Neuron (in vitro differentiated cells): ENCODE measurements at regions not wholly inside any gene's neighbourhood (a gene's known extent, or its start where the extent isn't known, plus 50 kb on each side); places are given as distances from the start of the nearest gene placed in this dataset.

Source experiments
- H2AFZ ChIP-seq: one replicate; pipeline ENCODE4 v1.6.1; 2013; ENCODE audit warnings: low read depth, mild to moderate bottlenecking, inconsistent platforms, low read length, moderate library complexity
- H3K27me3 ChIP-seq: one replicate; pipeline ENCODE4 v1.6.1; 2013; ENCODE audit warnings: low read length; ENCODE audit not compliant: insufficient read depth
- H3K36me3 ChIP-seq: one replicate; pipeline ENCODE4 v1.6.1; 2013; ENCODE audit warnings: low read length; ENCODE audit not compliant: insufficient read depth
- H3K4me1 ChIP-seq: one replicate; pipeline ENCODE4 v1.6.1; 2013; ENCODE audit warnings: low read length; ENCODE audit not compliant: insufficient read depth
- H3K4me3 ChIP-seq: 2 replicates; pipeline ENCODE4 v1.5.1; 2013; ENCODE audit warnings: mild to moderate bottlenecking, low read length, moderate library complexity
- H3K9me3 ChIP-seq: one replicate; pipeline ENCODE4 v1.6.1; 2013; ENCODE audit warnings: low read length

DNA sequence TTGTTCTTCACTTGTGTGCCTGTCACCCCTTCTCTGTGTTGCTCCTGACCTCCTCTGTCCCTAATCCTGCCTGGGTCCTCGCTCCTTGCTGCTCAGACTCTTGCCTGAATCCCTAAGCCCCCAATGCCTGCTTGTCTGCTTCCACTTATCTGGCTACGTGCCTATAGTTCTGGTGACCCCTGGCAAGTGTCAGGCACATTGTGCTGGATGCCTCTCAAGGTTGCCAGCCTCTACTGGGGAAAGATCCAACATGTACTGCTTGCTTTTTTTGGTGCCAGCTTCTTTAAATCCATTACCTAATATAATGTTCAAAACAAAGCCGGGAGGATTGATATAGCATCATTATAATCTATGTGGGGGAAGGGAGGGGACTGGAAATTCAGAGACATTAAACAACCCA, 448.0 kb upstream of the CCDC196 start:
- no peaks in the 10 kb centered on the region for H3K27me3 ChIP-seq
- no peaks in the 10 kb centered on the region for H3K36me3 ChIP-seq
- H3K4me3 ChIP-seq = no peak overlapping the region
- H3K4me1 ChIP-seq = no peaks in the 10 kb centered on the region
- no peak overlapping the region for H2AFZ ChIP-seq
- no peaks in the 10 kb centered on the region for H3K9me3 ChIP-seq

DNA sequence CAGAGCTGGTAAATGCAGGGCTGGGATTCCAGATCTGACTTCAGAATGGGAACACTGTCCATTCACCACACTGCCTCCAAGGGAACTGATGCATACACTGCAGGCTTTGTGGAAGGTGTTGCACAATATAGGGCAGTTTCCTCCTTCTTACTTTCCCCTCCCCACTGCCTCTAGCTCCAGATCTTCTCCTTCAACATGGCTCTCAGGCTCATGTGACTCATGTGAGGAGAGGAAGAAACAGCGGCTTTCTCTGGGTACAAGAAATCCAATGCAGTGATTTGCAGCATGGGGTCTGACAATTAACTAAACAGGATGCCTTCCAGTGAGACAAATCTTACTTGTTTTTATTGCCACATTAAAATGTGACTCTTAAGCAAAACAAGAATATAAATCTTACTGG, 447.6 kb upstream of the CCDC196 start:
- Histone ChIP-seq H3K36me3 (no peaks in the 10 kb centered on the region), H3K4me3 (no peak overlapping the region), H2AFZ (no peak overlapping the region), H3K27me3 (no peaks in the 10 kb centered on the region), H3K9me3 (no peaks in the 10 kb centered on the region), H3K4me1 (no peaks in the 10 kb centered on the region)

DNA sequence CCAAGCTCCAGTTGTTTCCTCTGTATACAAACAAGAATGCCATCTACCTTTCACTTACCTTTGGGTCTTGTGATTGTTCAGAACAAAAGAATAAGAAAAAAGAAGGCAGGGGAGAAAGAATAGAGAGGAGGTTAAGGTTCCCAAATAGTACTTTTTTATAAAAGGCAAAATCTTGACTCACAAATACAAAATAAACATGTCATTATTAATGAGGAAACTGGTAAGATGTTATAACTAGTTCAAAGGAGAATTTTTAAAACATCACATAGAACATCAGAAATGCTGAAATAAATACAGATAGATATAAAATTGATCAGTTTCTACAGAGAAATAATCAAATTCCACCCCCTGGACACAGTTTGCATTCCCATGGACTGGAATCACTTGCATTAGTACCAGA, 446.7 kb upstream of the CCDC196 start:
- Histone ChIP-seq H3K4me3 (no peak overlapping the region), H2AFZ (no peak overlapping the region), H3K27me3 (no peaks in the 10 kb centered on the region), H3K4me1 (no peaks in the 10 kb centered on the region), H3K9me3 (no peaks in the 10 kb centered on the region), H3K36me3 (no peaks in the 10 kb centered on the region)

DNA sequence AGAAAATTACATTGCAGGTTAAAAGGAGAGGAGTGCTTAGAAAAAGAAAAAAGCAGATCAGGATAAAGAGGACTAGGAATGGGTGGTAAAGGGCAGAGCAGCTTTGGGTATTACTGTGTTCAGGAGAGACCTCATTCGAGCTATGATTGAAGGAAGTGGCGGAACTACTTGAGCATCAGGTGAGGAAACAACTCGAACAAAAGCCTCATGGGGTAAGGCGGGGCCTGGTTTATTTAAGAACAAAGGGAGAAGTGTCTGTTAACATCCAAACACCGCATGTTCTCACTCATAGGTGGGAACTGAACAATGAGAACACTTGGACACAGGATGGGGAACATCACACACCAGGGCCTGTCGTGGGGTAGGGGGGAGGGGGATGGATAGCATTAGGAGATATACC, 444.6 kb upstream of the CCDC196 start:
- H3K4me3 ChIP-seq = no peak overlapping the region
- H3K9me3 ChIP-seq = no peaks in the 10 kb centered on the region
- H2AFZ ChIP-seq = no peak overlapping the region
- no peaks in the 10 kb centered on the region for H3K4me1 ChIP-seq
- H3K36me3 ChIP-seq = no peaks in the 10 kb centered on the region
- H3K27me3 ChIP-seq = no peaks in the 10 kb centered on the region

DNA sequence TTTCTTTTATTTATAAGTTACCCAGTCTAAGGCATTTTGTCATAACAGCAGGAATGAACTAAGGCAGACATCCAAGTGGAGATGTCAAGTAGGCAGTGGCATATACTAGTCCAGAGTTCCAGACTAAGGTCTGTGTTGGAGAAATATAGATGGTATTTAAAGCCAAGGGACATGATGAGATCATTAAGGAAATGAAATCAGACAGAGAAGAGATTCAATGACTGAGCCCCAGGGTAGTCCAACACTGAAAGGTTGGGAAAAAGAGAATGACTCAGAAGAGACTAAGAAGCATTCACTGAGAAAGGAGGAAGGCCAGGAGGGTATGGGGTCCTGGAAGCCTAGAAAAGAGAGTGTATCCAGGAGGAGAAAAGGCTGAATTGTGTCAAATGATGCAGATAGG, 442.2 kb upstream of the CCDC196 start:
- Histone ChIP-seq H3K9me3 (no peaks in the 10 kb centered on the region), H3K4me1 (no peaks in the 10 kb centered on the region), H3K27me3 (no peaks in the 10 kb centered on the region), H3K36me3 (no peaks in the 10 kb centered on the region), H3K4me3 (no peak overlapping the region), H2AFZ (no peak overlapping the region)

DNA sequence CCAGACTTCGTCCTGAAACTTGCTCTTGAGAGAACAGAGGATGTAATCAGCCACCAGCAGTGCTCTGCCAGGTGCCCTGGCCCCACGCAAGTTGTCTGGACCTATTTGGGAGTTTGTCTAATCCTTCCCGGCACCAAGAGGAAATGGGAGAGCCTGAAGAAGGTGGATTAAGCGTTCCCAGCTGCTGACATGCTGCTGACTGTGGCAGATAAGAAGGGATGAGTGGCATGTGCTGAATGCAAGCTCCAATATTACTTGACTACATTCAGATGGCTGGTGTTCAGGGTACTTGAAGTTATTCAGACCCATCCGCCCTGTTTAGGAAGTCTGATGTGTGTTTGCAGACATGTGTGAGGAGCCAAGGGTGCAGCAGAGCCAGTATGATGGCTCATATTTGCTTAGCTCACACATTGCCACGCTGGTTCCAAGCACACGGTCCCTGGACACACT, 440.6 kb upstream of the CCDC196 start:
- H3K9me3 ChIP-seq = no peaks in the 10 kb centered on the region
- no peaks in the 10 kb centered on the region for H3K36me3 ChIP-seq
- H3K27me3 ChIP-seq = no peaks in the 10 kb centered on the region

DNA sequence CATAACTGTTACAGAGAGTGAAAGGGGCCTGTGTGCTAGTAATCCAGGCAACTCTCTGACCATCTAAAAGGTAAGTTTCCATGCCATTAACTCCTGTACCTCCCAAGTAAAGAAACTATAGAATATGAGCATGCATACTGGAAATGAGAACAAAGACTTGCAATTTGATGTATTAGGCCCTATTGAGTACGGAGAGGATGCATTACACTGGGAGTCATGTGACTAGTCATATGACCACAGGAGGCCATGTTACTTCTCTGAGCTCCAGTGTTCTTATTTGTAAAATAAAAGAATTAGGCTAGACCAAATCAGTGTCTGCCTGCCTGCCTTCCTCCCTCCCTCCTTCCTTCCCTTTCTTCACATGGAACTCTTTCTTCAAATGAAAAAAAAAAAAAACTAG, 440.1 kb upstream of the CCDC196 start:
- H3K4me1 ChIP-seq = no peaks in the 10 kb centered on the region
- H2AFZ ChIP-seq = no peak overlapping the region
- H3K9me3 ChIP-seq = no peaks in the 10 kb centered on the region
- H3K36me3 ChIP-seq = no peaks in the 10 kb centered on the region
- no peak overlapping the region for H3K4me3 ChIP-seq
- H3K27me3 ChIP-seq = no peaks in the 10 kb centered on the region

More for the DNA sequence above, 440.6 kb upstream of the CCDC196 start:
- Histone ChIP-seq H3K4me1 (no peaks in the 10 kb centered on the region), H3K4me3 (no peak overlapping the region), H2AFZ (no peak overlapping the region)

DNA sequence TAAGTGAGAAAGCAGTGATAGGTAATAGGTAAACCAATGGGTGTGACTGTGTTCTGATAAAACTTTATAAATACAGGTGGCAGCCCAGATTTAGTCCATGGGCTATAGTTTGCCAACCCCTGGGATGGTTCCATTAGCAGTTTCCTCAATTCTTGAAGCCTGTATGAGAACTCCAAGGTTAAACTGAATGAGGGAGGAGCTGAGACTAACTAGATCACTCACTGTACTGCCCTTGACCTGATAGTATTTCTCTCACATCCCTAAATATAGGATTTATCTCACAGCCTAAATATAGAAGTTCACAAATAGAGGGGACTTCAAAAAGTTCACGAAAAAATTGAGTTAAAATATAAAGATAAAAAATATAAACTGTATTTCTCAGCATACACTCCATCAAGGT, 439.6 kb upstream of the CCDC196 start:
- no peak overlapping the region for H3K4me3 ChIP-seq
- H3K27me3 ChIP-seq = no peaks in the 10 kb centered on the region
- no peaks in the 10 kb centered on the region for H3K9me3 ChIP-seq
- no peaks in the 10 kb centered on the region for H3K4me1 ChIP-seq
- no peak overlapping the region for H2AFZ ChIP-seq
- H3K36me3 ChIP-seq = no peaks in the 10 kb centered on the region

DNA sequence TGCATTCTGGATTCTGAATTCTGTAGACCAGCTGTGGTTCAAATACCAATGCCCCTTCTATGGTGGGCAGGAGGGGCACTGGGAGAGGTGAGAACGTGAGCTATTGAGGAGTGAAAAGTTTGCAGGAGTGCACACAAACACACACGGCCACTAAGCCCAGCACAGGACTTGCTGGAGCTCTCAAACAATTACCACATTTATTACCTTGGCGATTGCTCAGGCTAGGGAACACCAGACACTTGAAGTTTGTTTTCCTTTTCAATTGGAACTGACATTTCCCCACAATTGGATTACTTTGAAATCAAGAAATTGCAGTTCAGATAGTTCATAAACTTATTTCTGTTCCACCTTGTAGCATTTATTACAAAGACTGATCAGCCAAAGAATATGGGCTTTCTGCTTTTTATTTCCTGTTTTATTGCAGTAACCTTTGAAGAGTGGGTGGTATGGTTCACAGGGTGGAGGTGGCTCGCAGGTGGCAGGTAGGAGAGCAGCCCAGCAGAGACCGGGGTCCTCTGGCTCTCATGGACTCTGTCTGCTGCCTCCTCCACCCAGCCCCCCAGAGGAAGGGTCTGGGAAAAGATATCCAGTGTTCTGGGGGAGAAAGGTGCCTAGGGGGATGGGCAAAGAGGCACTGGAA, 429.8 kb upstream of the CCDC196 start:
- Histone ChIP-seq H3K9me3 (no peaks in the 10 kb centered on the region), H3K27me3 (no peaks in the 10 kb centered on the region), H3K4me3 (no peak overlapping the region), H3K36me3 (no peaks in the 10 kb centered on the region), H3K4me1 (no peaks in the 10 kb centered on the region), H2AFZ (no peak overlapping the region)

DNA sequence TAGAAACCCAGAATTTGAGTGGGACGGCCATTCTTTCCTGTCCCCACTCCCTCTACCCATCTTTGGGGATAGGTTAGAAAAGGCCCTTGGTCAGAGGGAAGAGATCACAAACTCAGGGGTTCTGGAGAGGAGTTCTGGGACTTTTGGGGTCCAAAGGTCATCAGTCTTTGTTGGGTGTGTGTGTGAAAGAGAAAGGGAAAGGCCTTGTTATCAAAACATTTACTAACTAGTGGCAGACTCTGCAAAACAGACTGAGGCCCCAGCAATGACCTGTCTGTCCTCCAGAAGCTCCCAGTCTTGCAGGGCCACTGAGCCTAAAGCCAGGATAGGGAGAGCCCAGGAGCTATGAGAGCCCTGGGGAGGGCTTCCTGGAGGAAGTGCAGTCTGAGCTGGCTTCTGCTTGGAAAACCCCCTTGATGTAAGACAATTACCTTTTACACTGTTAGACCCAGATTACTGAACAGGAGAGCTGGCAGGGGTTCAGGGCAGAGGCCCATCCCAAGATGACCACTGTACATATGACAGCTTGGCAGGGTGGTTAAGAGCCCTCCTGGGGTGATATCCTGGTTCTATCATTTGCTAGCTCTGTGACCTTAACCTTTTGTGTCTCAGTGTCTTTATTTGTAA, 429.1 kb upstream of the CCDC196 start:
- H3K27me3 ChIP-seq = no peaks in the 10 kb centered on the region
- H3K9me3 ChIP-seq = no peaks in the 10 kb centered on the region
- no peak overlapping the region for H3K4me3 ChIP-seq
- no peak overlapping the region for H2AFZ ChIP-seq
- H3K36me3 ChIP-seq = no peaks in the 10 kb centered on the region
- no peaks in the 10 kb centered on the region for H3K4me1 ChIP-seq

DNA sequence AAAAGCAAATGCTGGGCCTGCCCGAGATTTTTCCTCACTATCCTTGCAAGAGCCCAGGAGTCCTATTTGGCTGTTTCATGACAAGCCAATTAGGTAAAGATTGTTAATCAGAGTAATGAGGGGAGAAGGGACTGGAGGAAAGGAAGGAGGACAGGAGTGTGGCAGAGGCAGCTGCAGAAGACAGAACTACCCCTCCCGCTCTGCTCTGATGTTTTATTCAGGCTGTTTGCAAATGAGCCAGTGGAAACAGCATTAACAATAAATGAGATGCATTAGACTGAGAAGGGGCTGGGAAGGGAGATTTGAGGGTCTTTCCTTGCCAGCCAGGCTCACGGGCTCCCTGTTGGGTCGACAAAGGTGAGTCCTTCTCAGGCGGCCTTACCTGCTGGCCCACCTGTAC, 421.0 kb upstream of the CCDC196 start:
- Histone ChIP-seq H3K27me3 (no peaks in the 10 kb centered on the region), H3K4me1 (peaks cover 9% of the 10 kb centered on the region), H2AFZ (no peak overlapping the region), H3K36me3 (no peaks in the 10 kb centered on the region), H3K4me3 (no peak overlapping the region), H3K9me3 (no peaks in the 10 kb centered on the region)

DNA sequence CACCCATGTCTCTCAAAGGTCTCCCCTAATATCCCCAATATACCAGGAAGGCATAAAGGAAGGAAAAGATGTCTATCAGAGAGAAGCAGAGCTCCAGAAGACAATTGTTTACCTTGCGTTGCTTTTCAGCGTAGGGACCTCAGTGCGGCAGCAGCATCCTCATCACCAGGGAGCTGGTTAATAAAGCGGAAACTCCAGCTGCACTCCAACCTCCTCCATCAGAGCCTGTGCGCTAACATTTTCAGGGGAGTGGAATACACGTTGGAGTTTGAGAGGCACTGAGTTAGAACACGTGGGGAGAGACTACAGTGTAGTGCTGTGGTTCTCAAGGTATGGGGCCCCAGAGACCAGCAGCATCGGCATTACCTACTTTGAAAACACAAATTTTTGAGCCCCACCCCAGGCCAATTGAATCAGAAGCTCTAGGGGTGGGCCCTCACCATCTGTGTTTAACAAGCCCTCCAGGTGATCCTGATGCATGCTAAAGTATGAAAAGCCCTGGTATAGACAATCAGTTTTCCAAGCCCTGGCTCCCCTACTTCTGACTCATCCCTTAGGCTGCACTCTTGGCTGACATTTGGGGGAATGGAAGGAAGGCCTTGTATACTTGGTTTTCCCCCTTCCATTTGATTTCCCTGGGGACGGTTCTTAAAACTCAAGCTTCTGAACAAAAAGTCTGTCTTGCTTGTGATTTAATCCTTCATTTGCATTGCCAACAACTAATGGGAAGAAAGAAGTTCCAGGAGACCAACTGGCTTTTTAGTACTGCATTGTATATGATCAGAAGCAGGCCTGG, 419.0 kb upstream of the CCDC196 start:
- H3K36me3 ChIP-seq = no peaks in the 10 kb centered on the region
- no peak overlapping the region for H2AFZ ChIP-seq
- H3K4me3 ChIP-seq = no peak overlapping the region
- H3K4me1 ChIP-seq = peaks cover 9% of the 10 kb centered on the region
- H3K27me3 ChIP-seq = no peaks in the 10 kb centered on the region
- H3K9me3 ChIP-seq = no peaks in the 10 kb centered on the region

DNA sequence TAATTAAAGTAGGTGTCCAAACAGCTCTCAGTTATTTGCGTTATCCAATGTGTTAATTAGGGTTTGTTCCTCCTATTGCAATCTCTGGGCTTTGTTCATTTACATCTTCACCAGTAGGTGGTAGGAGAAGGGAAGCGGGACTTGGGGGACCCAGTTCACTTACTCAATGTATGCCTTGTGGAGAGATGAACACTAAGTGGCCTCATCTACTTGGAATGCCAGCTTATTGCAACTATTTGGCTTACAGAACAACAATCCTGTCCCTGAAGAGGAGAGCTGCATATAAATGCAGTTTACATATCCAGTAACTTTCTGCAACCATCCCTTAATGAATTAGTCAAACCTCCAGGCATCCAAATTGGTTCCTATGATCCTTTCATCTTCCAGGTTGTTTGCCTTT, 417.1 kb upstream of the CCDC196 start:
- H2AFZ ChIP-seq = no peak overlapping the region
- H3K4me1 ChIP-seq = peaks cover 9% of the 10 kb centered on the region
- H3K9me3 ChIP-seq = no peaks in the 10 kb centered on the region
- no peak overlapping the region for H3K4me3 ChIP-seq
- H3K36me3 ChIP-seq = no peaks in the 10 kb centered on the region
- H3K27me3 ChIP-seq = no peaks in the 10 kb centered on the region
